SK-N-MC (cell line): ENCODE measurements at regions not wholly inside any gene's neighbourhood (a gene's known extent, or its start where the extent isn't known, plus 50 kb on each side); places are given as distances from the start of the nearest gene placed in this dataset.
"Not testable (repeated sequence)": the region's sequence is repeated elsewhere in the genome, so short reads cannot be mapped to it uniquely, and the experiment has no call there.

Experiments used
- EZH2 ChIP-seq: fragments of 200-600 bp; sonication (generic); IDR thresholded peaks from one replicate; pipeline ENCODE4 v1.6.1; 2017; ENCODE audit warnings: antibody characterized with exemption
- FOXP2 ChIP-seq: optimal IDR thresholded peaks from 2 replicates; pipeline ENCODE3; 2011; ENCODE audit warnings: mild to moderate bottlenecking, moderate library complexity; ENCODE audit not compliant: insufficient read depth; ENCODE audit errors: extremely low read length, control extremely low read depth
- POLR2AphosphoS5 ChIP-seq: IDR thresholded peaks from 2 replicates; pipeline ENCODE4 v1.6.1; 2012; ENCODE audit warnings: mild to moderate bottlenecking, low read depth, low read length, borderline replicate concordance

DNA sequence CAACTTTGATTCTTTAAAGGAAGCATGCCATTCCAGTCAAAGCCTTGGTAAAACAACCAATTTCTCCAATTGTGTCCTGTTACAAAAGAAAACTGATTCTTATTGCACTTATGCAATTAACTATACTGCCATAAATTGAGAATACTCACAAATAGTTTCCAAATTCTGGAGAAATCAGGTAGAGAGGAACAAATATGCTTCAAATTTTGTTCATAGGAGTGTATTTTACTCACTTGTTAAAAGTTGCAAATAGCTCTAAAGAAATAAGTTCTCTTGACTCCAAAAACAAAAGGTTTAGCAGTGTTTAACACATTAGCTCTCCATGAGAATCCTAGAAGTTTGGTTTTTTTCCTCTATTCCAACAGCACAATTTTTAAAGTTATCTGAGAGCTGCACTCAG lies 176.1 kb upstream of the SMAD3 start:
- not testable (repeated sequence) for TF ChIP-seq POLR2AphosphoS5, EZH2, FOXP2
